H9 (cell line): ENCODE measurements at regions not wholly inside any gene's neighbourhood (a gene's known extent, or its start where the extent isn't known, plus 50 kb on each side); places are given as distances from the start of the nearest gene placed in this dataset.

Source experiments
- DNase-seq: peaks from one replicate; pipeline ENCODE4 v3.0.0-alpha.2; 2017
- H2AFZ ChIP-seq: one replicate; pipeline ENCODE4 v1.6.1; 2013; ENCODE audit warnings: mild to moderate bottlenecking, low read length, control low read depth, moderate library complexity
- H2AK5ac ChIP-seq: 2 replicates; pipeline ENCODE4 v1.6.1; 2013; ENCODE audit warnings: low read length, control low read depth, mixed read lengths; ENCODE audit not compliant: insufficient read length
- H2BK120ac ChIP-seq: one replicate; pipeline ENCODE4 v1.6.1; 2013; ENCODE audit warnings: low read depth, mild to moderate bottlenecking, low read length, control low read depth, inconsistent platforms; ENCODE audit not compliant: poor library complexity, severe bottlenecking
- H2BK12ac ChIP-seq: 2 replicates; pipeline ENCODE4 v1.6.1; 2013; ENCODE audit warnings: low read length, control low read depth, mixed read lengths, low read depth; ENCODE audit not compliant: insufficient read length
- H2BK15ac ChIP-seq: 2 replicates; pipeline ENCODE4 v1.6.1; 2013; ENCODE audit warnings: low read depth, low read length, control low read depth
- H2BK20ac ChIP-seq: one replicate; pipeline ENCODE4 v1.6.1; 2013; ENCODE audit warnings: low read depth, mild to moderate bottlenecking, low read length, control low read depth, inconsistent platforms; ENCODE audit not compliant: poor library complexity, severe bottlenecking
- H2BK5ac ChIP-seq: 2 replicates; pipeline ENCODE4 v1.6.1; 2013; ENCODE audit warnings: low read length, control low read depth, mixed read lengths; ENCODE audit not compliant: insufficient read length
- H3K14ac ChIP-seq: 2 replicates; pipeline ENCODE4 v1.6.1; 2013; ENCODE audit warnings: low read length, control low read depth; ENCODE audit not compliant: insufficient read depth
- H3K18ac ChIP-seq: 2 replicates; pipeline ENCODE4 v1.6.1; 2013; ENCODE audit warnings: low read depth, mild to moderate bottlenecking, mixed read lengths, low read length, control low read depth; ENCODE audit not compliant: insufficient read length
- H3K23ac ChIP-seq: 2 replicates; pipeline ENCODE4 v1.6.1; 2013; ENCODE audit warnings: low read length, control low read depth, mixed read lengths, low read depth; ENCODE audit not compliant: insufficient read length
- H3K23me2 ChIP-seq: 2 replicates; pipeline ENCODE4 v1.6.1; 2013; ENCODE audit warnings: low read depth, mild to moderate bottlenecking, mixed read lengths, low read length, control low read depth; ENCODE audit not compliant: insufficient read length, poor library complexity, severe bottlenecking
- H3K27ac ChIP-seq: 2 replicates; pipeline ENCODE4 v1.5.1; 2013; ENCODE audit warnings: low read length, control low read depth, mixed read lengths, low read depth; ENCODE audit not compliant: insufficient read length
- H3K27me3 ChIP-seq: 2 replicates; pipeline ENCODE4 v1.6.1; 2013; ENCODE audit warnings: low read length, control low read depth, inconsistent platforms; ENCODE audit not compliant: insufficient read depth
- H3K4ac ChIP-seq: 2 replicates; pipeline ENCODE4 v1.6.1; 2013; ENCODE audit warnings: low read depth, mild to moderate bottlenecking, control low read depth, inconsistent platforms, low read length, moderate library complexity
- H3K4me1 ChIP-seq: 2 replicates; pipeline ENCODE4 v1.6.1; 2013; ENCODE audit warnings: low read length, control low read depth, inconsistent platforms; ENCODE audit not compliant: insufficient read depth
- H3K4me2 ChIP-seq: 2 replicates; pipeline ENCODE4 v1.6.1; 2013; ENCODE audit warnings: low read length, control low read depth, mixed read lengths; ENCODE audit not compliant: insufficient read length, insufficient read depth
- H3K56ac ChIP-seq: 2 replicates; pipeline ENCODE4 v1.6.1; 2013; ENCODE audit warnings: low read depth, mild to moderate bottlenecking, mixed read lengths, low read length, control low read depth; ENCODE audit not compliant: insufficient read length
- H3K79me1 ChIP-seq: 2 replicates; pipeline ENCODE4 v1.6.1; 2013; ENCODE audit warnings: low read depth, mild to moderate bottlenecking, moderate library complexity, low read length, control low read depth, inconsistent platforms; ENCODE audit not compliant: insufficient read depth, poor library complexity, severe bottlenecking
- H3K79me2 ChIP-seq: 2 replicates; pipeline ENCODE4 v1.6.1; 2013; ENCODE audit warnings: low read length, control low read depth, inconsistent platforms; ENCODE audit not compliant: insufficient read depth
- H3K9ac ChIP-seq: 2 replicates; pipeline ENCODE4 v1.6.1; 2013; ENCODE audit warnings: low read length, control low read depth, mixed read lengths; ENCODE audit not compliant: insufficient read length; ENCODE audit errors: extremely low read depth
- H3K9me3 ChIP-seq: one replicate; pipeline ENCODE4 v1.6.1; 2013; ENCODE audit warnings: low read depth, low read length, inconsistent platforms; ENCODE audit not compliant: control insufficient read depth
- H3T11ph ChIP-seq: one replicate; pipeline ENCODE4 v1.6.1; 2013; ENCODE audit warnings: mild to moderate bottlenecking, low read length, control low read depth, inconsistent platforms
- H4K20me1 ChIP-seq: one replicate; pipeline ENCODE4 v1.6.1; 2013; ENCODE audit not compliant: control insufficient read depth, insufficient read length, insufficient read depth
- H4K5ac ChIP-seq: 2 replicates; pipeline ENCODE4 v1.6.1; 2013; ENCODE audit warnings: low read depth, mild to moderate bottlenecking, mixed read lengths, low read length, control low read depth; ENCODE audit not compliant: insufficient read length
- H4K8ac ChIP-seq: replicated peaks from 2 replicates; pipeline ENCODE4 v1.6.1; 2013; ENCODE audit warnings: low read length, control low read depth, mixed read lengths, low read depth; ENCODE audit not compliant: insufficient read length
- H4K91ac ChIP-seq: 2 replicates; pipeline ENCODE4 v1.6.1; 2013; ENCODE audit warnings: low read depth, mild to moderate bottlenecking, moderate library complexity, mixed read lengths, low read length, control low read depth; ENCODE audit not compliant: insufficient read length
- H3K27ac Mint-ChIP-seq, 3 experiments: 2 replicates in 2 of 3; 3 replicates in 1 of 3; pipeline ENCODE4 v1.8.0; 2020 to 2021; ENCODE audit warnings: mixed read lengths in 3 of 3, mild to moderate bottlenecking in 1 of 3, moderate library complexity in 1 of 3
- H3K27me3 Mint-ChIP-seq: 2 replicates; pipeline ENCODE4 v1.8.0; 2021; ENCODE audit warnings: low read depth, mild to moderate bottlenecking, moderate library complexity, mixed read lengths
- H3K36me3 Mint-ChIP-seq, 3 experiments: 2 replicates in 2 of 3; 3 replicates in 1 of 3; pipeline ENCODE4 v1.8.0; 2020 to 2021; ENCODE audit warnings: low read depth in 3 of 3, mixed read lengths in 3 of 3; ENCODE audit not compliant: insufficient read depth in 1 of 3
- H3K4me1 Mint-ChIP-seq, 2 experiments: 2 replicates each; pipeline ENCODE4 v1.8.0; 2020; ENCODE audit warnings: mixed read lengths in 2 of 2
- H3K4me3 Mint-ChIP-seq, 2 experiments: 2 replicates in 1 of 2; 3 replicates in 1 of 2; pipeline ENCODE4 v1.8.0; 2020 to 2021; ENCODE audit warnings: mild to moderate bottlenecking in 2 of 2, mixed read lengths in 2 of 2, moderate library complexity in 1 of 2
- H3K9me3 Mint-ChIP-seq, 2 experiments: 2 replicates in 1 of 2; 3 replicates in 1 of 2; pipeline ENCODE4 v1.8.0; 2020; ENCODE audit warnings: mild to moderate bottlenecking in 2 of 2, mixed read lengths in 2 of 2, moderate library complexity in 1 of 2
- CTCF ChIP-seq: fragments of 200-600 bp; sonication (generic); conservative IDR thresholded peaks from 3 replicates; pipeline ENCODE4 v1.8.0; 2021; ENCODE audit warnings: antibody characterized with exemption, mild to moderate bottlenecking
- WGBS: extraction: QIAGEN DNeasy Blood & Tissue Kit; methylation state at CpG from one replicate; pipeline ENCODE4 v1.1.7; 2013; ENCODE audit warnings: missing lambda C conversion rate, low lambda C conversion rate, mixed read lengths; ENCODE audit not compliant: insufficient read length; ENCODE audit errors: extremely low coverage; 5-methylcytosine and 5-hydroxymethylcytosine counted together

- H3K9ac ChIP-seq, result no peak overlapping the region
- H3K14ac ChIP-seq, result no peak overlapping the region
- H3K23me2 ChIP-seq, result no peaks in the 10 kb centered on the region
- Mint-ChIP-seq H3K27ac (no peak overlapping the region), H3K27me3 (peaks cover 2% of the 10 kb centered on the region; the same call in 1 of the 2 replicates), H3K36me3 (peaks cover 6 to 7% (median 6%) of the 10 kb centered on the region in 3 experiments), H3K9me3 (peaks cover 12% of the 10 kb centered on the region in 2 experiments), H3K4me1 (peaks cover 0 to 4% of the 10 kb centered on the region in 2 experiments; a peak in 2 of 4 replicates), H3K4me3 (no peak overlapping the region)
- DNase-seq, result no peak
- no peaks in the 10 kb centered on the region for H4K20me1 ChIP-seq
- no peak overlapping the region for H2AK5ac ChIP-seq
- no peaks in the 10 kb centered on the region for H3K79me1 ChIP-seq
- no peak overlapping the region for H3K4ac ChIP-seq
- H2AFZ ChIP-seq, result no peak overlapping the region
- no peak overlapping the region for H2BK20ac ChIP-seq
- H3K79me2 ChIP-seq, result no peaks in the 10 kb centered on the region
- no peak overlapping the region for H2BK12ac ChIP-seq
- no peak overlapping the region for H4K8ac ChIP-seq
- no peak overlapping the region for H3K27ac ChIP-seq
- H3K18ac ChIP-seq, result no peak overlapping the region
- H2BK120ac ChIP-seq, result no peak overlapping the region
- no peaks in the 10 kb centered on the region for H3K9me3 ChIP-seq
- no CpG with 5 or more reads among the region's 3 CpGs for WGBS
- no peaks in the 10 kb centered on the region for H3K4me1 ChIP-seq
- H4K5ac ChIP-seq, result no peak overlapping the region
- no peaks in the 10 kb centered on the region for H3K27me3 ChIP-seq
- no peak overlapping the region for H3K4me2 ChIP-seq
- H3K56ac ChIP-seq, result no peak overlapping the region
- H3T11ph ChIP-seq, result no peak overlapping the region
- no peak overlapping the region for H3K23ac ChIP-seq
- no peak overlapping the region for H4K91ac ChIP-seq
- no peak for TF ChIP-seq CTCF
- H2BK15ac ChIP-seq, result no peak overlapping the region
- no peak overlapping the region for H2BK5ac ChIP-seq
These were observed 98.5 kb downstream of the BAMBI start for GRCh38 chr10:28775773-28776172.
